GM21717 (cell line): ENCODE measurements at regions not wholly inside any gene's neighbourhood (a gene's known extent, or its start where the extent isn't known, plus 50 kb on each side); places are given as distances from the start of the nearest gene placed in this dataset.
A peak's percentile ranks its signal among the peaks of the same experiment; 100 is the strongest.
"Not testable (repeated sequence)": the region's sequence is repeated elsewhere in the genome, so short reads cannot be mapped to it uniquely, and the experiment has no call there.

Experiments used
- ATAC-seq: cut with Tn5 transposase; IDR thresholded peaks from one replicate; pipeline ENCODE4 v1.9.1; 2021; ENCODE audit warnings: mild to moderate bottlenecking, moderate library complexity; ENCODE audit not compliant: unreplicated experiment

- no peak for ATAC-seq
Observed at GRCh38 chr1:165147799-165148198, 208.7 kb downstream of the LMX1A start.

- peak; percentile 66 for ATAC-seq
Observed at GRCh38 chr1:165144757-165145397, 211.6 kb downstream of the LMX1A start.

DNA sequence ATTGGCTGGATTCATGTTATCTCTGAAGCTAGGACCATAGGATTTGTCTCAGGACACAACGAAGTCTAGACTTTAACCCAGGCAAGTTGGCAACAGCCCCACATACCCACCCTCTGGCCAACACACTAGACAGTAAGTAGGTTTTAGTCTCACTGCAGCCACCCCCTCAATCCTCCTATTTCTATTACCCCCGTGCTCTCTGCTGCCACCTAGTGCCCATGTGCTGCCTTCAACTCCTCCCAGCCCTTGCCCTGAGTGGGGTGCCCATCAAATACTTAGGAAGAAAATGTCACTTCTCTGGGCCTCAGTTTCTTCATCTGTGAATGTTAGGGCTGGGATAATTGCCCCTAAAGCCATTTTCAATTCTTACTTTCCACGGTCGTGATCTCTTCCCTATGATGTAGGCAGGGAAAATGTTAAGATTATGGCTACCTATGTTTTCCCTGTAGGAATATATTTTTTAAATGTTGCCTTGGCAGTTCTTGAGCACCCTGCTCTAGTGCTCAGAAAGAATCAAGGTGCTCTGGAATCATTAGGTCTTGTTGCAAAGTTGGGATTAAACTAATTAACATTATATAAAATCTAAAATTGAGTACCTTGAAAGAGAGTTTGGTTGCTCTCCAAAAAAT lies 213.0 kb downstream of the LMX1A start:
- ATAC-seq = no peak

GRCh38 chr1:165138960-165139359 lies 217.6 kb downstream of the LMX1A start:
- ATAC-seq = no peak

DNA sequence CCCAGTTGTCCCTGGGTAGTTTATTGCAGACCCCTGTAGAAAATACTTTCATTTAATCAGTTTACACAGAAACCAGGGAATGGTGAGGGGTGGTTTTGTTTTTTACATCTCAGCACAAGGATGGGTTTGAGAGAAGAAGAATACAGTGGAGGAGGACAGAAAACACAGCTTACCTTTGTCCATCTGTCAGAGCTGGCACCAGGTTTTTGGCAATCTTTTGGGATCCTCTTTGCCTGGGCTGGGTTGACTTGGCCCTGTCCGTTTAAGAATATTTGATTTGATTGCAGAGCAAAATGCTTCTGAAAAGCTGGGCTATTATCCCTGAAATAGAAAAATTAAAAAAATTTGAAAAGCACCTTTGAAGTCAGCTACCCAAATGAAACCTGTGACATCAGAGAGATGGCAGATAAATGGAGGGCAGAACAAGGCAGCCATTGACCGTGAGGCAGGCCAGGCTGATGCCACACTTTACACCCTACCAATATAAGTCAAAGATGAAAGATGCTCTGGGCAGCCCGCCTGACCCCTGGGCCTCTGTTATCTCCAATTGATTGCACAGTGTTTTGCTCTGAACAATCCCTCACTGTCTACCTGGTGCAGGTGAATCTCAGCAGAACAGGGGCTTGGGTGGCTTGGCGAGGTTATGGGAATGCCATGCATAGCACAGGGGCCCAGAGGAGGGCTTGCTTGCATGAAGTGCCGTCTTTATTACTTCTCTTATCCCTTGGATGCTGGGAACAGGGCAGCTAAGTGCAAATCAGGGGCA lies 218.8 kb downstream of the LMX1A start:
- ATAC-seq = no peak

DNA sequence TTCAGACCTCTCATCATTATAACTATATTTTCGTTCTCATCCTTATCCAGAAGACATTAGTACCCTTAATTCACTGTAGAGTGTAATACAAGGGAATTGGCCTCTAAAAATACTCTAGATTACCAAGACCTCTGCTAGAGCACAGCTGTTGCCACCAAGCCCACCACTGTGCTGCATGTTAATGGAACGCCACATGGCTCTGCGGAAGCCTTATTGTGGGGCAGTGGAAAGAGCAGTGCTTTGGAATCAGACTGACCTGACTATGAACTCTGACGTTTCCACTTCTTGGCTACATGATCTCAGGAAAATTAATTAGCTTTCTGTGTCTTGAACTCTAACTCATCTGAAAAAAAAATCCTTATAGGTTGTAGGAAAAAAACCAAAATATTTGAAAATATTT lies 222.1 kb downstream of the LMX1A start:
- no peak for ATAC-seq

DNA sequence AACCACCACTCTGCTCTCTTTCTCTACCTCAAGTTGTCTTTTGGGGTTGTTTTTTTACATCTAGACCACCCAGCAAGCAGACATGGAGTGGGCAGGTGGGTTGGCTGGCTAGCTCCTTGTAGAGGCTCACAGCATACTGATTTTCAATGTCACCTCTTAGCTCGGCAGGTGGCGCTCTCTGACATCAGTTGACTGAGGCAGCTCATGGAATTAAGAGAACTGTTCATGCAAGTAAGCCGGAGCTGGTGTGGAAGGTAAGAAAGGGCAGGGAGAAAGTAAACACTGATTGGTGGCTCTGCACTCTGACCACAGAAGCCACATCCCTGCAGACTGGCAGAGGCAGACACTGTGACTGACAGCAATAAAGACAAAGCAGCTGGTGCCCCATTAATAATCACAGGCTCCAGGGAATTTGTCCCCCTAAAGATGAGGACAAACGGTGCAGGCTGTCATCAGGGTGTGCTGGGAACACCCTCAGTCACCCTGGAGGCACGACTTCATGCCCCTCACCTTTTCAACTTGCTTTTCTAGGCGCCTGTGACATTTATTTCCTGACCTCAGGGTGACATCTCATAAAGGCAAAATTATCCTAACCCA lies 226.8 kb downstream of the LMX1A start:
- ATAC-seq = peak; percentile 80

DNA sequence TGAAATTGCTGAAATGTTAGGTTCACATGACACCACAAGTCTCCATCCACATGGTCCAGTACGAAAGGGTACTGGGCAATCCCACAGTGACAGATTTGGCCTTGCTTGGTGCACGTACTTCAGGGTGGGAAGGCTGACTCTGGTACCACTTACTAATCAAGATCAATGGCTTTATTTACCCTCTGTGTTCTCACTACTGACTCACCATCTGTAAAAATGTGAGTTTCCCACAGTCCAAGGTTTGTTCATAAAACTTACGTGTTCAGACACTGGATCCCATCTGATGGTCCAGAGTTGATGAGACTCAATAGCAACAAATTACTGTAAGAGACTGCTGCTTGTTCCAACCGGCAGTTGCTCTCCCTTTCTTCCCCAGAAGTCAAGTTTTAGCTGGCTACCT lies 231.7 kb downstream of the LMX1A start:
- no peak for ATAC-seq

- no peak for ATAC-seq
Observed at GRCh38 chr1:165119086-165119485, 237.4 kb downstream of the LMX1A start.

GRCh38 chr1:165117482-165117881 lies 239.0 kb downstream of the LMX1A start:
- no peak for ATAC-seq

GRCh38 chr1:165116732-165117131 lies 239.8 kb downstream of the LMX1A start:
- no peak for ATAC-seq

- ATAC-seq = no peak
Observed at GRCh38 chr1:165116171-165116570, 240.3 kb downstream of the LMX1A start.

- no peak for ATAC-seq
Observed at GRCh38 chr1:165114889-165115285, 241.6 kb downstream of the LMX1A start.

- ATAC-seq = no peak
Observed at GRCh38 chr1:165114022-165114888, 242.3 kb downstream of the LMX1A start.

GRCh38 chr1:165112260-165112659 lies 244.3 kb downstream of the LMX1A start:
- ATAC-seq = no peak

GRCh38 chr1:165109013-165109412 lies 247.5 kb downstream of the LMX1A start:
- ATAC-seq = no peak

DNA sequence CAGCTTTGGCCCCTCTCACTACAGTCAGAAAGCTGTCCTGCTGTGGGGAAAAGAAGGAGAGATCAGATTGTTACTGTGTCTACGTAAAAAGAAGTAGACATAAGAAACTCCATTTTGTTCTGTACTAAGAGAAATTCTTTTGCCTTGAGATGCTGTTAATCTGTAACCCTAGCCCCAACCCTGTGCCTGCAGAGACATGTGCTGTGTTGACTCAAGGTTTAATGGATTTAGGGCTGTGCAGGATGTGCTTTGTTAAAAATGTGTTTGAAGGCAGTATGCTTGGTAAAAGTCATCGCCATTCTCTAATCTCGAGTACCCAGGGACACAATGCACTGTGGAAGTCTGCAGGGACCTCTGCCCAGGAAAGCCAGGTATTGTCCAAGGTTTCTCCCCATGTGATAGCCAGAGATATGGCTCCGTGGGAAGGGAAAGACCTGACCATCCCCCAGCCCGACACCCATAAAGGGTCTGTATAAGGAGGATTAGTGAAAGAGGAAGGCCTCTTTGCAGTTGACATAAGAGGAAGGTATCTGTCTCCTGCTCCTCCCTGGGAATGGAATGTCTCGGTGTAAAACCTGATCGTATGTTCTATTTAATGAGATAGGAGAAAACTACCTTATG lies 263.9 kb downstream of the LMX1A start:
- ATAC-seq = not testable (repeated sequence)

GRCh38 chr1:165080253-165080896 lies 276.1 kb downstream of the LMX1A start:
- ATAC-seq = no peak

DNA sequence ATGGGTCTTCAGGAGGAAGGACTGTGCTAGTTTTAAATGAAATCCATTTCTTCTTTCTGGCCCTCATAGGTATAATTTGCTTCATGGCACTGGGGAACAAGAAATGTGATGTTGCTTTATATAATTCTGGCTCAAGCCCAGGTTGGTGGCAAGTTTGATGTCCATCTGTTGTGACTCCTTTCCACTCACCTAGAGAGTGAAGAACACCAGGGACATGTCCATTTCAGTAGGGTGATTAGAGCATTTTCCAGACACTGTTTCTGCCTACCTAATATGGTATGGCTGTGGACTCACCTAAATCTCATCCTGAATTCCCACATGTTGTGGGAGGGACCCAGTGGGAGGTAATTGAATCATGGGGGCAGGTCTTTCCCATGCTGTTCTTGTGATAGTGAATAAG lies 278.1 kb downstream of the LMX1A start:
- no peak for ATAC-seq
